Anterior cingulate cortex (tissue), 58 donors: ENCODE measurements at regions not wholly inside any gene's neighbourhood (a gene's known extent, or its start where the extent isn't known, plus 50 kb on each side); places are given as distances from the start of the nearest gene placed in this dataset.

Experiments
- DNase-seq, 58 donors: peaks; one replicate each; lab custom pipeline; 2025; lab: John Stamatoyannopoulos, UW

DNA sequence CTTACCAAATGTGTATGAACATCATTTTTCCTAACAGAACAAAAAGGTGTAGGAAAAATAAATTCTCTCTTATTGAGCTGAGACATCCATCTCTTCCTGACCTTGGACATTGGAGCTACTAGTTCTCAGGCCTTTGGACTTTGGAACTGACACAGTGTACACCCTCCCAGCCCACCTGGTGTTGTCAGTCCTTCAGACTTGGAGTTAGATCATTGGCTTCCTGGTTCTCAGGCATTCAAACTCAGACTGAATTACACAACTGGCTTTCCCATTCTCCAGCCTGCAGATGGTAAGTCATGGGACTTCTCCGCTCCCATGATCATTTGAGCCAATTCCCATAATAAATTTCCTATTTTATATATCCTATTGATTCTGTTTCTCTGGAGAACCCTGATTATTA, 84.8 kb upstream of the EDNRA start:
- DNase-seq = no peak

DNA sequence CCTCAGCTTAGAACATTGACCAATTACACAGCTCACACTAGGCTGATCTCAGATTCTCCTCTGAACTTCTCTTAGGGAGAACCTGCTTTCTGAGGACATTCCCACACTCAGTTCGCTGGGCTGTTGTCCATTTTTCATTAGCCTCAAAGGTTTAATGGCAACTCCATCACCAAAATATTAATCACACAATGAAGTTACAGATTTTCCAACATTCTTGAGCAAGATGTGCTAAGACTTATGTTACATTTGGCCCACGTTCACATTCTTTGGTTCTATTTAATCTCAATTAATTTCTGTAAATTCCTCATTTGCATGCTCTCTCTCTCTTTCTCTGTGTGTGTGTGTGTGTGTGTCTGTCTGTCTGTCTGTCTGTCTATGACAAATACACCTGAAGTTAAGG, 82.3 kb upstream of the EDNRA start:
- no peak for DNase-seq

DNA sequence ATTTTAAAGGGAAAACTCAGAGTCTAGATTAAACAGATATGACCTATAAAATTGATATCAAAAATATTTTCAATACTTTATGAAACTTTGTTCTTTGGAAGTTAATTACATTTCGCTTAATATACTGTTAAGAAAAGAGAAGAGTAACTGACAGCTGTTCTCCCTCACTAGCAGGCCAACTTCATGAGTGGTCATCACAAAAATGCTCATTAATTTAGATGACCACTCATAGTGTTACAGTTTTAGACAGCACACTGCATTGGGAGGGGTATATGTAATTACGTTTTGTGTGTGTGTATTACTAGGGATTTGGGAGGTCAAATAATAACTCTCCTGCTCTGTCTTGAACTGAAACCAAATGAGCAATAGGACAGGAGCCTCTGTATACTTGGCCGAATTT, 80.2 kb upstream of the EDNRA start:
- no peak for DNase-seq

DNA sequence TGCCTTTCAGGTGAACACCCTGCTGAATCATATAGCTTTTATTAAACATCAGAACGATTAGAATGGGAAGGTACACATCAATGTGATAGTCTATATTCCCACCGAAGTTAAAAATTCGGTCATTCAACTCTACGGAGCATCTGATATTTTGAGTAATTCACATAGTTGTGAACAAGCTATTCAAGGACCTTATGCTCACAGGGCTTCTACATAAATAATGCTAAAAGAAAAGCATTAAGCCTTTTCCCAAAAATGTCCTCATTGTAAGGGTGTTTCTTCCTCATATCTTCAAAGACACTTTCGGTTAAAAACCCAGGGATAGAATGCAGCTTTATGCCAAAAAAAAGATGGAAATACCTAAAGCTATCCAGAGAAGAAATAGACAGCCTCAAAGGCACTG, 79.7 kb upstream of the EDNRA start:
- no peak for DNase-seq

DNA sequence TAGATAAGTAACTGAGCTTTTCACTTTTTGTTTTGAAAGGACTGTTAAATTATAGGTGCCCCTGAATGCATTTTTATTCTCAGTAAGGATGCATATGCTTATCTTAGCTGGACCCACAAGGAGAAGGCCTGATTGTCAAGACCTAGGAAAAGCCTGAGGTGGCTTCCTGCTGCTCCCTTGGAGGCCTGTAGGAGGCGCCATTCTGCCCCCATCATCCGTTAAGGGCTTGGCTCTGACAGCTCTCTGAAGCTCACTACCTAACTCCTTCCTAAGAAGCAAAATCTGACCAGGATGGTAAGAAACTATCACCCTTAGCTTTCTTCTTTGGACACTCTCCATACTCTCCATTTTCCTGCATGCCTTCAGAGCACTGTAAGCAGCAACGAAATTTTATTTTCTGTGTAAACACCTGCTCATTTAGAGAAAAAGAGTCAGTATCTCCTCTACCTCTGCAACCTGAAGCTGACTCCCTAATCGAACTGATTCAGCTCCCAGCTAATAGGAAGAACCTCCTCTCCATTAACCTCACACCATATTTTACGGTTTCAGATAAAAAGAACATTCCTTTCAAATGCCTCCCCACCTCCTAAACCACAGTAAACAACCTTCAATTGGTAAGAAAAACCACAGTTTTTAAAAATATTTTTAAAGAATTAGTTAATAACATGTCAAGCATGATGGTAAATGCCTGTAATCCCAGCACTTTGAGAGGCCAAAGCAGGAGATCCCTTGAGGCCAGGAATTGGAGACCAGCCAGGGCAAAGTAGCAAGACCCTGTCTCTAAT, 73.4 kb upstream of the EDNRA start:
- no peak for DNase-seq

DNA sequence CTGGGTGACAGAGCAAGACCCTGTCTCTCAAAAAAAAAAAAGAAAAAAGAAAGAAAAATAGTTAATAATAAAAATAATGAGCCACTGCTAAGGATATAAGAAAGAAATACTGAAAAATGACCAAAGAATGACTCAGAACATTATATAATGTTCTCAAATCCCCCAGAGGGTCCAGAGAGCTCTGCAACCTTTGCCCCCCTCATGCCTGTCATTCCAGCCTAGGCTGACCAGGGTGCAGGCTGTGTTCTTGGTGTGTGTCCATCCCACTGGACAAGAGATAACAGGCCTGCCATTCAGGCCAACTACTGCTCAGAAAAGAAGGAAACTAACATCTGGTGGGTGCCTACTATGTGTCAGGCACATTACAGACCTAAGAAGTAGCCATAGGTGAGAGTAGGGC, 72.7 kb upstream of the EDNRA start:
- no peak for DNase-seq

DNA sequence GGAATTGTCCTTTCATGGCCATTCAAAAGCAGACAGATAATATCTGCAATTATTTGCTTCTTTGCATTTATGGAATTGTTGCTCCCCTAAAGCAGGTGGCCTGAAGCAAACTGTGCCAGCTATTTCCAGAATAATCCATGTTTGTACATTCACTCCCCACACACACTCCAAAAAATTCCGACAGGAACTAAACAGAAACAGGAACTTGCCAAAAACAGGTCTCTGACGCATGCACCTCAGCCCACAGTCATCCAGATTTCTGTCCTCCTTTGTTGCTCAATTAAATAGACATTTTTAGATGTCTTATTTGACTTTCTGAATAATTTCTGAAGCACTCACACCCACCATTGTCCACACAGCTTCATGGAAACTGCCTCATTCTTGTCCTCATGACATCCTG, 71.5 kb upstream of the EDNRA start:
- DNase-seq = peak in 1 of 58 donors; percentile 0

DNA sequence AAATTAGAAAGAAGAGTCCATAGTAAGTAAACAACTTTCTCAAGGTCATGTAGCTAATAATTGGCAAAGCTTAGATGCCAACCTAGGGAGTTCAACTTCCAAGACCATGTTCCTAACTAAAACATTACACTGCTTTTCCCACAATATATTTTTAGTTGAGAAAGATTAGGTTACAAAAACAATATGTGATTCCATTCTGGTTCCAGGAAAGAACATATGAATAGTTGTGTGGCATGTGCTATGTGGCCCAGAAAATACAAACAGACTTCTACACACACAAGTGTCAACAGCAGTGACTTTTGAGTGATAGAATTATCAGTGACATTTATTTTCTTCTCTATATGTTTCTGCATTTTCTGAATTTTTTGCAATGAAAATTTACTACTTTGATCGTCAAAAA, 62.7 kb upstream of the EDNRA start:
- no peak for DNase-seq

DNA sequence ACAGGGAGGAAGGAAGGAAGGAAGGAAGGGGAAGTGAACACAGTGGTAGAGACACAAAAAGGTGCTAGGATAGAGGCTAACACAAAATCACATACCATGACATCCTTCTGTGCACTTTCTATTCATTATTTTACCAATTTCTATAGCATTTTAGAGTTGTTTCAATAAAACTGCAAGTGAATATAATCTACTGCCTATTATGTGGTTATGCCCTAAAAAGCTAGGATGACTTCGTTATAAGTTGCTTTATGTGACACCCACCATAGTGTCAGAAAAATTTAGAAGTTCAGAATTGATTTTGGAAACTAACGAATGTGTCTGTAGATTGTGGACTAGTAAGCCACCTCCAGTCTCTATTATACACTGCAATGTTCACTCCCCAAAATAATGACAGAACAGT, 59.4 kb upstream of the EDNRA start:
- no peak for DNase-seq

DNA sequence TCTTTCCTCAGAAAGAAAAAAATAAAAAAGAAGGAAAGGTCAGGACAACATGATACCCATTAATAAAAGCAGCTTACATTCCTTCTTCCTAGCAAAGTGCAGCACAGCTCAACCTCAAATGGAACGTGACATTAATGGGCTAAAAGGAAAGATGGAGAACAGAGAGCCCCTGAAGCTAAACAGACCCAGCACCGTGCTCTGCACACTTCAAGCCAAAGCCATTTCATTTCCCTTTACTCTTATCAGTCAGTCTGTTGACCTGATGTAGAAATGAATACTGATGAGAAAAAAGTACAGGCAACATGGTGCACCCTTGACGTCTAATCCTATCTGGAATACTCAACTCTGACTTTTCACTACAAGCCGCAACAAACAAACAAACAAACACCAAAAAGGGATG, 57.7 kb upstream of the EDNRA start:
- no peak for DNase-seq

DNA sequence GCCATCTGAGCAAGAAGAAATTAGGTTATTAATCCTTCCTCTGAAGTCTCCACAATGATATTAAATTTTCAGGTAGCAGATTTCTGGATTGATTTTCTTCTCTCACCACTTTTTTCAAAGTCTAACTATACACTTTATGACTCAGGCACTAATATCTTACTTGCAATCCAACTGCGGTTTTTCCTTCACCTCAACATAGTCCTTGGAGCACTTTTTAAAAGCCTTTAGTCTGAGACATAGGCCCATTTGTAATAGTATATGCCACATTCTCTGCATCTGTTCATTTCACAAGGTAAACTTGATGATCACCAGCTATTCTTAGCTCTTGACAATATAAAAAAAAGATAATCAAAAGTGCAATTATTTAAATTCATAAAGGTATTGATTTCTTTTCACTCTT, 55.9 kb upstream of the EDNRA start:
- DNase-seq = no peak

DNA sequence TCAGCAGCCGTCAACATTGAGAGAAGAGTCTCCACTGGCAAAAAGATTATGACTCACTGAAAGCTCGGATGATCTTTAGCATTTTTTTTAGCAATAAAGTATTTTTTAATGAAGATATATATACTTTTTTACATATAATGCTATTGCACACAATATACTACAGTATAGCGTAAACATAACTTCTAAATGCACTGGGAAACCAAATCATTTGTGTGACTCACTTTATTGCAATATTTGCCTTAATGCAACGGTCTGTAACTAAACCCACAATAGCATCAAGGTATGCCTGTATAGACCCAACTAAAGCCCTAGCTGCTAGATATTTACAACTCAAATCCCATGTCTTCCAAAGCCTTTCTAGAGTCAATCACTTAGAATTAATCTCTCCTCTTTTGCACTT, 52.3 kb upstream of the EDNRA start:
- no peak for DNase-seq

DNA sequence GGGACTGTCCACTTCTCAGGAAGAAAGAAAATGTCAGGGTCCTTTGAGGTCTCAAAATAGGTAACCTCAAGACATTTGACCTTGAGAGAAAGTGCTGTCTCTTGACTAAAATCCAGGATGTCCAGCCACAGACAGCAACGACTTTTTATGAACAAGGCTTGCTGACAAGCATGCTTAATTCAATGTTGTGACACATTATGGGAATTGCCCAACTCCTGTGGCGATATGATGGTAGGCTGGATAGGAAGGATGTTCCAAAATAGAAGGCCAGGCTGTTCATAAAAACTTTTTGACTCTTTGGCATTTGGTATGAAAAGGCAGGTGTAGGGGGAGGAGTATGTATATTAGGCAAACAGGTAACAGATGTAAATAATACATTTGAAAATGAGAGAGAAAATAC, 50.8 kb upstream of the EDNRA start:
- DNase-seq = no peak
